AG04450 (cell line): ENCODE measurements at regions not wholly inside any gene's neighbourhood (a gene's known extent, or its start where the extent isn't known, plus 50 kb on each side); places are given as distances from the start of the nearest gene placed in this dataset.

Experiments
- CTCF ChIA-PET: fragments of 300-600, 350-600 bp; formaldehyde crosslinking; extraction: SDS; loops from one replicate; lab custom pipeline; 2022; ENCODE audit warnings: antibody characterized with exemption, inconsistent platforms; lab: Charles Lee
- POLR2A ChIA-PET: fragments of 350-600 bp; formaldehyde crosslinking; extraction: SDS; loops from one replicate; lab custom pipeline; 2021; ENCODE audit warnings: antibody characterized with exemption, inconsistent platforms; lab: Yijun Ruan, JAX
- DNase-seq: peaks from one replicate; pipeline ENCODE4 v3.0.0-alpha.2; 2011; ENCODE audit warnings: low read depth, low spot score
- H3K27ac ChIP-seq: one replicate; pipeline ENCODE4 v1.5.1; 2012; ENCODE audit warnings: low read depth, low read length, control low read depth
- H3K27me3 ChIP-seq: one replicate; pipeline ENCODE4 v1.6.0; 2012; ENCODE audit warnings: low read length; ENCODE audit not compliant: control insufficient read depth, insufficient read depth
- H3K4me3 ChIP-seq: 2 replicates; pipeline ENCODE4 v1.5.1; 2011; ENCODE audit warnings: mild to moderate bottlenecking, low read depth, low read length, control low read depth
- H3K9me3 ChIP-seq: 2 replicates; pipeline ENCODE4 v1.5.1; 2012; ENCODE audit warnings: low read length; ENCODE audit not compliant: control insufficient read depth, insufficient read depth
- CTCF ChIP-seq: IDR thresholded peaks from 2 replicates; pipeline ENCODE4 v1.5.1; 2011; ENCODE audit warnings: low read depth, low read length, control low read depth, inconsistent platforms

GRCh38 chr17:73994946-73995345 lies 208.5 kb upstream of the RPL38 start:
- Histone ChIP-seq H3K27ac (no peak overlapping the region), H3K27me3 (no peaks in the 10 kb centered on the region), H3K4me3 (no peak overlapping the region), H3K9me3 (peaks cover 9% of the 10 kb centered on the region; the same call in 1 of the 2 replicates)
- POLR2A ChIA-PET, result no interaction called here
- no peak for DNase-seq
- CTCF ChIA-PET, result no interaction called here
- TF ChIP-seq CTCF, result no peak

GRCh38 chr17:73997059-73997458 lies 206.4 kb upstream of the RPL38 start:
- CTCF ChIA-PET, result no interaction called here
- peaks cover 3% of the 10 kb centered on the region; the same call in 1 of the 2 replicates for H3K9me3 ChIP-seq

GRCh38 chr17:73998249-73998648 lies 205.2 kb upstream of the RPL38 start:
- Histone ChIP-seq H3K27me3 (no peaks in the 10 kb centered on the region), H3K27ac (no peak overlapping the region), H3K9me3 (peaks cover 6% of the 10 kb centered on the region; the same call in 1 of the 2 replicates), H3K4me3 (no peak overlapping the region)
- no peak for DNase-seq
- POLR2A ChIA-PET, result no interaction called here
- TF ChIP-seq CTCF, result no peak
- CTCF ChIA-PET, result interaction anchor here (0.6 kb wide), 1 partner anchor 583 kb away, joined by 3 read pairs; no protein-coding TSS in a partner anchor

More at GRCh38 chr17:73997059-73997458, 206.4 kb upstream of the RPL38 start:
- POLR2A ChIA-PET, result no interaction called here
- no peak for DNase-seq
- Histone ChIP-seq H3K27ac (no peak overlapping the region), H3K4me3 (no peak overlapping the region), H3K27me3 (no peaks in the 10 kb centered on the region)
- TF ChIP-seq CTCF, result no peak

GRCh38 chr17:73998653-73999645 lies 204.5 kb upstream of the RPL38 start:
- TF ChIP-seq CTCF, result peak; percentile 45
- H3K27me3 ChIP-seq, result no peaks in the 10 kb centered on the region
- H3K9me3 ChIP-seq, result peaks cover 6% of the 10 kb centered on the region; the same call in 1 of the 2 replicates
- ChIA-PET CTCF (no interaction called here), POLR2A (no interaction called here)
- H3K27ac ChIP-seq, result no peak overlapping the region
- no peak for DNase-seq
- H3K4me3 ChIP-seq, result no peak overlapping the region

GRCh38 chr17:74001145-74001544 lies 202.3 kb upstream of the RPL38 start:
- no peak for TF ChIP-seq CTCF
- ChIA-PET POLR2A (no interaction called here), CTCF (no interaction called here)
- peaks cover 6% of the 10 kb centered on the region; the same call in 1 of the 2 replicates for H3K9me3 ChIP-seq
- no peaks in the 10 kb centered on the region for H3K27me3 ChIP-seq
- no peak overlapping the region for H3K27ac ChIP-seq
- no peak overlapping the region for H3K4me3 ChIP-seq
- DNase-seq, result no peak
